ENCODE measurements at regions not wholly inside any gene's neighbourhood (a gene's known extent, or its start where the extent isn't known, plus 50 kb on each side); places are given as distances from the start of the nearest gene placed in this dataset.

GRCh38 chr3:168220556-168220955, 124.8 kb upstream of the GOLIM4 start:
- Histone ChIP-seq H4K20me1 (ENCODE audit: low read depth, low read length) (no peaks in the 10 kb centered on the region), H3K36me3 (ENCODE audit: low read length) (no peaks in the 10 kb centered on the region), H3K9me2 (replicated peaks; ENCODE audit: insufficient read depth, low read length) (no peaks in the 10 kb centered on the region), H3K79me2 (ENCODE audit: insufficient read depth, low read length) (no peaks in the 10 kb centered on the region), H3K4me2 (ENCODE audit: low read depth, low read length, poor library complexity, severe bottlenecking) (no peak overlapping the region), H2AFZ (ENCODE audit: low read depth, low read length, severe bottlenecking) (no peak overlapping the region), H3K9ac (ENCODE audit: low read length) (no peak overlapping the region), H3K4me3 (ENCODE audit: insufficient read depth, low read length, poor library complexity, severe bottlenecking) (no peak overlapping the region), H3K27ac (ENCODE audit: low read depth, low read length) (no peak overlapping the region), H3K9me3 (ENCODE audit: insufficient read depth, low read length) (no peaks in the 10 kb centered on the region), H3K27me3 (ENCODE audit: low read length) (no peaks in the 10 kb centered on the region), H3F3A (ENCODE audit: insufficient read depth) (no peaks in the 10 kb centered on the region)
- TF ChIP-seq EZH2phosphoT487 (conservative IDR thresholded peaks at IDR 0.05; ENCODE audit: low read length): no peak
- no peak for TF ChIP-seq CTCF (IDR thresholded peaks at IDR 0.05; ENCODE audit: insufficient read depth, low read length, poor library complexity, severe bottlenecking)

GRCh38 chr3:168219530-168219929, 123.8 kb upstream of the GOLIM4 start:
- Histone ChIP-seq H3F3A (ENCODE audit: insufficient read depth) (no peaks in the 10 kb centered on the region), H3K4me3 (ENCODE audit: insufficient read depth, low read length, poor library complexity, severe bottlenecking) (no peak overlapping the region), H3K9me2 (replicated peaks; ENCODE audit: insufficient read depth, low read length) (no peaks in the 10 kb centered on the region), H4K20me1 (ENCODE audit: low read depth, low read length) (no peaks in the 10 kb centered on the region), H3K36me3 (ENCODE audit: low read length) (no peaks in the 10 kb centered on the region), H3K27ac (ENCODE audit: low read depth, low read length) (no peak overlapping the region), H3K9me3 (ENCODE audit: insufficient read depth, low read length) (no peaks in the 10 kb centered on the region), H2AFZ (ENCODE audit: low read depth, low read length, severe bottlenecking) (no peak overlapping the region), H3K9ac (ENCODE audit: low read length) (no peak overlapping the region), H3K4me2 (ENCODE audit: low read depth, low read length, poor library complexity, severe bottlenecking) (no peak overlapping the region), H3K79me2 (ENCODE audit: insufficient read depth, low read length) (no peaks in the 10 kb centered on the region), H3K27me3 (ENCODE audit: low read length) (no peaks in the 10 kb centered on the region)
- no peak for TF ChIP-seq CTCF (IDR thresholded peaks at IDR 0.05; ENCODE audit: insufficient read depth, low read length, poor library complexity, severe bottlenecking)
- TF ChIP-seq EZH2phosphoT487 (conservative IDR thresholded peaks at IDR 0.05; ENCODE audit: low read length): no peak

GRCh38 chr3:168218600-168218999, 122.9 kb upstream of the GOLIM4 start:
- Histone ChIP-seq H2AFZ (ENCODE audit: low read depth, low read length, severe bottlenecking) (no peak overlapping the region), H3K36me3 (ENCODE audit: low read length) (no peaks in the 10 kb centered on the region), H3K27me3 (ENCODE audit: low read length) (no peaks in the 10 kb centered on the region), H4K20me1 (ENCODE audit: low read depth, low read length) (no peaks in the 10 kb centered on the region), H3F3A (ENCODE audit: insufficient read depth) (no peaks in the 10 kb centered on the region), H3K9me2 (replicated peaks; ENCODE audit: insufficient read depth, low read length) (no peaks in the 10 kb centered on the region), H3K4me2 (ENCODE audit: low read depth, low read length, poor library complexity, severe bottlenecking) (no peak overlapping the region), H3K9ac (ENCODE audit: low read length) (no peak overlapping the region), H3K27ac (ENCODE audit: low read depth, low read length) (no peak overlapping the region), H3K9me3 (ENCODE audit: insufficient read depth, low read length) (no peaks in the 10 kb centered on the region), H3K79me2 (ENCODE audit: insufficient read depth, low read length) (no peaks in the 10 kb centered on the region), H3K4me3 (ENCODE audit: insufficient read depth, low read length, poor library complexity, severe bottlenecking) (no peak overlapping the region)
- TF ChIP-seq EZH2phosphoT487 (conservative IDR thresholded peaks at IDR 0.05; ENCODE audit: low read length) (no peak), CTCF (IDR thresholded peaks at IDR 0.05; ENCODE audit: insufficient read depth, low read length, poor library complexity, severe bottlenecking) (no peak)
